Prostate gland (tissue), 2 donors: ENCODE measurements at regions not wholly inside any gene's neighbourhood (a gene's known extent, or its start where the extent isn't known, plus 50 kb on each side); places are given as distances from the start of the nearest gene placed in this dataset.

Experiments used
- CTCF ChIP-seq, 4 experiments: fragments of 200-600 bp in 2 of 4; fragments of 450-650 bp in 2 of 4; sonication (generic) in 2 of 4; IDR thresholded peaks; 1 replicate in 3 of 4; 2 replicates in 1 of 4; pipeline ENCODE4 v1.5.1; 2016 to 2019; ENCODE audit warnings: antibody characterized with exemption in 4 of 4, mild to moderate bottlenecking in 2 of 4, moderate library complexity in 2 of 4
- POLR2A ChIP-seq: fragments of 450-650 bp; IDR thresholded peaks from one replicate; pipeline ENCODE4 v1.6.1; 2016; ENCODE audit warnings: antibody characterized with exemption, mild to moderate bottlenecking
- POLR2AphosphoS5 ChIP-seq: sonication (generic); formaldehyde crosslinking; IDR thresholded peaks from one replicate; pipeline ENCODE4 v1.6.1; 2017; ENCODE audit warnings: antibody characterized with exemption

- TF ChIP-seq POLR2A (no peak), CTCF (IDR thresholded peaks at IDR 0.05) (no peak), POLR2AphosphoS5 (no peak)
Measured at GRCh38 chr5:40354171-40354570, 325.5 kb upstream of the PTGER4 start.
